ENCODE measurements at regions not wholly inside any gene's neighbourhood (a gene's known extent, or its start where the extent isn't known, plus 50 kb on each side); places are given as distances from the start of the nearest gene placed in this dataset.

- no peak for DNase-seq (ENCODE audit: extremely low spot score)
- Histone ChIP-seq H3K4me1 (no peaks in the 10 kb centered on the region), H3K36me3 (no peaks in the 10 kb centered on the region), H3K4me3 (no peak overlapping the region), H3K27me3 (no peaks in the 10 kb centered on the region), H3K9me3 (no peaks in the 10 kb centered on the region), H3K27ac (replicated peaks in 1 of 4) (no peak overlapping the region)
- TF ChIP-seq CTCF (IDR thresholded peaks at IDR 0.05) = no peak
- TF ChIP-seq POLR2A (IDR thresholded peaks at IDR 0.05; ENCODE audit: low read depth) = no peak
- TF ChIP-seq POLR2AphosphoS5 (IDR thresholded peaks at IDR 0.05) = no peak
- no peak for TF ChIP-seq EP300 (IDR thresholded peaks at IDR 0.05)
- intact Hi-C loops (cut with DNase I) = loop anchor here (2.0 kb wide), 1 partner anchor 40 kb away; no protein-coding TSS in a partner anchor
- 94% methylated on average over 1 of the region's 1 CpG for WGBS
These were observed 784.9 kb downstream of the DNAJB9 start for GRCh38 chr7:109354552-109354951.

- TF ChIP-seq CTCF (IDR thresholded peaks at IDR 0.05) = no peak
- TF ChIP-seq POLR2A (IDR thresholded peaks at IDR 0.05; ENCODE audit: low read depth) = no peak
- no peak for TF ChIP-seq EP300 (IDR thresholded peaks at IDR 0.05)
- TF ChIP-seq POLR2AphosphoS5 (IDR thresholded peaks at IDR 0.05) = no peak
- H3K27ac ChIP-seq (replicated peaks in 1 of 4) = no peak overlapping the region
- no peaks in the 10 kb centered on the region for H3K27me3 ChIP-seq
- H3K36me3 ChIP-seq = no peaks in the 10 kb centered on the region
- intact Hi-C loops (cut with DNase I) = no loop called here
- H3K4me3 ChIP-seq = no peak overlapping the region
- no peak for DNase-seq (ENCODE audit: extremely low spot score)
- no peaks in the 10 kb centered on the region for H3K9me3 ChIP-seq
- H3K4me1 ChIP-seq = no peaks in the 10 kb centered on the region
These were observed 806.1 kb downstream of the DNAJB9 start for GRCh38 chr7:109375823-109376222.

- no peak overlapping the region for H3K27ac ChIP-seq (replicated peaks in 1 of 4)
- H3K9me3 ChIP-seq = no peaks in the 10 kb centered on the region
- H3K4me3 ChIP-seq = no peak overlapping the region
- TF ChIP-seq POLR2AphosphoS5 (IDR thresholded peaks at IDR 0.05) (no peak), POLR2A (IDR thresholded peaks at IDR 0.05; ENCODE audit: low read depth) (no peak), EP300 (IDR thresholded peaks at IDR 0.05) (no peak), CTCF (IDR thresholded peaks at IDR 0.05) (no peak)
- H3K36me3 ChIP-seq = no peaks in the 10 kb centered on the region
- H3K27me3 ChIP-seq = no peaks in the 10 kb centered on the region
- no peak for DNase-seq (ENCODE audit: extremely low spot score)
- no peaks in the 10 kb centered on the region for H3K4me1 ChIP-seq
- intact Hi-C loops (cut with DNase I) = no loop called here
These were observed 806.9 kb downstream of the DNAJB9 start for GRCh38 chr7:109376576-109376975.

GRCh38 chr7:109377076-109377884, 807.6 kb downstream of the DNAJB9 start:
- 78% methylated on average over 3 of the region's 3 CpGs for WGBS
- intact Hi-C loops (cut with DNase I) = no loop called here
- DNase-seq (ENCODE audit: extremely low spot score) = no peak
- H3K4me3 ChIP-seq = no peak overlapping the region
- no peak overlapping the region for H3K27ac ChIP-seq (replicated peaks in 1 of 4)
- no peaks in the 10 kb centered on the region for H3K9me3 ChIP-seq
- H3K36me3 ChIP-seq = no peaks in the 10 kb centered on the region
- H3K4me1 ChIP-seq = no peaks in the 10 kb centered on the region
- TF ChIP-seq CTCF (IDR thresholded peaks at IDR 0.05) (no peak), EP300 (IDR thresholded peaks at IDR 0.05) (no peak), POLR2AphosphoS5 (IDR thresholded peaks at IDR 0.05) (no peak), POLR2A (IDR thresholded peaks at IDR 0.05; ENCODE audit: low read depth) (no peak)
- H3K27me3 ChIP-seq = no peaks in the 10 kb centered on the region

GRCh38 chr7:109386959-109387358, 817.3 kb downstream of the DNAJB9 start:
- intact Hi-C loops (cut with DNase I) = no loop called here
- Histone ChIP-seq H3K4me1 (no peaks in the 10 kb centered on the region), H3K27ac (replicated peaks in 1 of 4) (no peak overlapping the region), H3K36me3 (no peaks in the 10 kb centered on the region), H3K4me3 (no peak overlapping the region), H3K9me3 (no peaks in the 10 kb centered on the region), H3K27me3 (no peaks in the 10 kb centered on the region)
- DNase-seq (ENCODE audit: extremely low spot score) = no peak
- TF ChIP-seq EP300 (IDR thresholded peaks at IDR 0.05) (no peak), POLR2A (IDR thresholded peaks at IDR 0.05; ENCODE audit: low read depth) (no peak), POLR2AphosphoS5 (IDR thresholded peaks at IDR 0.05) (no peak), CTCF (IDR thresholded peaks at IDR 0.05) (no peak)
- 90% methylated on average over 2 of the region's 2 CpGs for WGBS

All from esophagus muscularis mucosa (tissue), 4 donors.